ENCODE measurements at regions not wholly inside any gene's neighbourhood (a gene's known extent, or its start where the extent isn't known, plus 50 kb on each side); places are given as distances from the start of the nearest gene placed in this dataset.

DNA sequence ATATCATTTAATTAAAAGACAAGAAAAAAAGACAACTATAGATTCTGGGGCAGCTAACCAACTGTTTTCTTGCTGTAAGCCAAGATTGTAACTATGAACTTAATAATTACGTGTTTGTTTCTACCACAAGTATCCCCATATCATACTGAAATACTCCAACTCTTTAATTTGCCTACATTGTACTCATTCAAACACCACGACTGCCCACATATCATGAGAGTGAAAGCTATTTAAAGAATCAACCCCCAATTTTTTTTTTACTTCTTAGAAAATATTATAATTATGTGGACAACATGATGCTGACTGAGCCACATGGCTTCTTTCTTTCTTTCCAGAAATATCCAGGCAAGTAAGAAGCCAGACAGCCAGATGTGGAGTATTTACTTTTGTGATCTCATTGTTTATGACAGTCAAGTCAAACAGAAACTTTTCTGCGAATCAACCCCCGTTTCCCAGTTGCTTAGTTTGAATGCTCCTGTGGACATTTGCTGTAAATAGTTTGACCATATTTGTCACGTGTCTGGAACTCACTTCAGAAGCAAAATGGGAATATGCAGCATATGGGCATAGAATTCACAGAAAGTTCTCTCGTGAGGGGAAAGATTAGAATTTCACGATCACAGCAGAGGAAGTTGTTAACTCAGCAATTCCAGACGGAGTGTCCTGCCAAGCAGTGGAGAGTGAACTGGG lies 126.8 kb upstream of the PSMD7 start:
- H3K4me3 ChIP-seq (ENCODE audit: extremely low read depth, insufficient read depth, low read length, poor library complexity, severe bottlenecking), result no peak overlapping the region
- H3K9me3 ChIP-seq (ENCODE audit: control insufficient read depth, low read length), result no peaks in the 10 kb centered on the region
- H3K27ac ChIP-seq (ENCODE audit: low read depth, low read length, severe bottlenecking), result no peak overlapping the region
- WGBS, 2 experiments (ENCODE audit: insufficient coverage in 2 of 2), result 83 to 90% methylated on average over 4 to 6 of the region's 8 CpGs
- H3K36me3 ChIP-seq (ENCODE audit: control insufficient read depth, insufficient read depth, low read length), result no peaks in the 10 kb centered on the region
- no peaks in the 10 kb centered on the region for H3K4me1 ChIP-seq (ENCODE audit: control insufficient read depth, insufficient read depth, low read length, poor library complexity, severe bottlenecking)

DNA sequence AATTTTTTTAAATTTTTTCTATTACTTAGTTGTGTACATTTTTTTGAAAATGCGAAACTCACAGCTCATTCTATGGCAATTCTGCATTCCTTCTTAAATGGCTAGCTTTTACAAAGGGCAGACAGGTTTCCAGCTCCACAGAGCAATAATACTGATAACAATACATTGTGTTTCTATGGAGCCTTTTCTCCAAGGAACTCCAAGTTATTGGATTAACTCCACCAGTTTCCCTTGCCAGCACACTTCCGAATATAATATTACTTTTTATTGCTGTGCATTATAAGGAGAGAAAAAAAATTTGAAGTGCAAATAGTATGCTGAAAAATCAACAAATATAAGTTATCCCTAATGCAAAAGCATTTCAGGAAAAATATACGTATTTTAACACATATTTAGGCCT lies 127.5 kb upstream of the PSMD7 start:
- Histone ChIP-seq H3K4me3 (ENCODE audit: extremely low read depth, insufficient read depth, low read length, poor library complexity, severe bottlenecking) (no peak overlapping the region), H3K4me1 (ENCODE audit: control insufficient read depth, insufficient read depth, low read length, poor library complexity, severe bottlenecking) (no peaks in the 10 kb centered on the region), H3K36me3 (ENCODE audit: control insufficient read depth, insufficient read depth, low read length) (no peaks in the 10 kb centered on the region), H3K9me3 (ENCODE audit: control insufficient read depth, low read length) (no peaks in the 10 kb centered on the region), H3K27ac (ENCODE audit: low read depth, low read length, severe bottlenecking) (no peak overlapping the region)
- no CpG with 5 or more reads among the region's 3 CpGs for whole genome bisulfite sequencing, 2 experiments (ENCODE audit: insufficient coverage in 2 of 2)

DNA sequence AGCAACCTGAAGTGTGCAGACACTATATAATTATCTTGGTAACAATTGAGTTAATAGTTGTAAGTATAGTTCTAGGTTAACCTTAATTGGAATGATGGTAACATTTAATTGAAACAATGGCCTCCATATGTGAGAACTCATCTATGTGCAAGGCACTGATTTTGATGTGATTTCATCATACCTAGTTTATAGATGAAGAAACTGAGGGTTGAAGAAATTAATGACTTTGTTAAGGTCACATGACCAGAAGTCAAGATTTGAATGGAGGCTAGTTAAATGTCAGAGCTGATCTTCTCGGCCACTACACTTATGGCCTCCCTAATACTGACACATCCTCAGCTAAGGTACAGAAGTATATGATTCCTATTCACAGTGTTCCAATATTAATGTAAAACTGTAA lies 128.2 kb upstream of the PSMD7 start:
- no peaks in the 10 kb centered on the region for H3K4me1 ChIP-seq (ENCODE audit: control insufficient read depth, insufficient read depth, low read length, poor library complexity, severe bottlenecking)
- H3K9me3 ChIP-seq (ENCODE audit: control insufficient read depth, low read length), result no peaks in the 10 kb centered on the region
- H3K36me3 ChIP-seq (ENCODE audit: control insufficient read depth, insufficient read depth, low read length), result no peaks in the 10 kb centered on the region
- H3K4me3 ChIP-seq (ENCODE audit: extremely low read depth, insufficient read depth, low read length, poor library complexity, severe bottlenecking), result no peak overlapping the region
- H3K27ac ChIP-seq (ENCODE audit: low read depth, low read length, severe bottlenecking), result no peak overlapping the region
- no CpG with 5 or more reads among the region's 1 CpG for WGBS, 2 experiments (ENCODE audit: insufficient coverage in 2 of 2)

DNA sequence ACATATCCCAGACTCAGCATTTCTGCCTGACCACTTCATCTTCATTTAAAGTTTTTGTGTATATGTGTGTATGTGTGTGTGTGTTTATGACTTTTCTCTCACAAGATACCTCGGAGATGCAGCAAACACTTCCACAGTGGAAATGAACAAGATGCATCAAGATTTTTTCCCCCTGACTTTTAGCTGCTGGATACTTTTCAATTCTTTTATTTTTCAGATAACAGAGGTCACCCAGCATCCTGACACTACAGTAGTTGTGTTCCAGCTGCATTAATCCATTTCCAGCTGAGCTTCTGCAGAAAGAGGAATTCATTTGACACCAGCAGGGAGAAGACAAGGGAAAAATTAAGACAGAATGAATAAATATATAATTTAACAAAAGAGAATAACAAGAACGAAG lies 130.2 kb upstream of the PSMD7 start:
- WGBS, 2 experiments (ENCODE audit: insufficient coverage in 2 of 2), result 63% methylated on average over 1 of the region's 2 CpGs; no CpG with 5 or more reads in 1 of the 2 experiments
- Histone ChIP-seq H3K9me3 (ENCODE audit: control insufficient read depth, low read length) (no peaks in the 10 kb centered on the region), H3K36me3 (ENCODE audit: control insufficient read depth, insufficient read depth, low read length) (no peaks in the 10 kb centered on the region), H3K4me3 (ENCODE audit: extremely low read depth, insufficient read depth, low read length, poor library complexity, severe bottlenecking) (no peak overlapping the region), H3K27ac (ENCODE audit: low read depth, low read length, severe bottlenecking) (no peak overlapping the region), H3K4me1 (ENCODE audit: control insufficient read depth, insufficient read depth, low read length, poor library complexity, severe bottlenecking) (no peaks in the 10 kb centered on the region)

DNA sequence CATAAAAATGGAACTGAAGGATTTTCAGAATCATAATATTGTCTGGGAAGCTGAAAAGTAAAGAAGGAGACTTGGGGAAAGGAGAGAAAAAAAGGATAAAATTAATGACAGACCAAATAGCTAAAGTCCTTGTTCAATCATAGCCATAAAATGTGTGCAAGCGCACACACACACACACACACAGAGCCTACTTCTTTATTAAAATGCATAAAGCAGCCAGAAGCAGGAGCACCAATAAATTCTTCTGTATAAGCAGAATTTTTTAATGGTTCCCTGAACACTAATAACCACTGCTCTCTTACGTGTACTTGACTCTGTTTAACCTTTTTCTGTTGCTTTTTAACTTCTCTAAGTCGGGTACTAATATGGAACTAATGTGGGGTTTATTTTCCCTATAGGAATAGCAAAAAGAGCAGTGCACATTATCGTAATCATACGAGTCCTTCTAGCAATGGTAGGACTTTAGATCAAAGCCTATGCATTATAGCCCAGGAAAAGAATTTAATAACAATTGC lies 131.0 kb upstream of the PSMD7 start:
- Histone ChIP-seq H3K4me1 (ENCODE audit: control insufficient read depth, insufficient read depth, low read length, poor library complexity, severe bottlenecking) (no peaks in the 10 kb centered on the region), H3K4me3 (ENCODE audit: extremely low read depth, insufficient read depth, low read length, poor library complexity, severe bottlenecking) (no peak overlapping the region), H3K27ac (ENCODE audit: low read depth, low read length, severe bottlenecking) (no peak overlapping the region), H3K36me3 (ENCODE audit: control insufficient read depth, insufficient read depth, low read length) (no peaks in the 10 kb centered on the region), H3K9me3 (ENCODE audit: control insufficient read depth, low read length) (no peaks in the 10 kb centered on the region)
- WGBS, 2 experiments (ENCODE audit: insufficient coverage in 2 of 2), result 100% methylated on average over 2 of the region's 5 CpGs; no CpG with 5 or more reads in 1 of the 2 experiments

DNA sequence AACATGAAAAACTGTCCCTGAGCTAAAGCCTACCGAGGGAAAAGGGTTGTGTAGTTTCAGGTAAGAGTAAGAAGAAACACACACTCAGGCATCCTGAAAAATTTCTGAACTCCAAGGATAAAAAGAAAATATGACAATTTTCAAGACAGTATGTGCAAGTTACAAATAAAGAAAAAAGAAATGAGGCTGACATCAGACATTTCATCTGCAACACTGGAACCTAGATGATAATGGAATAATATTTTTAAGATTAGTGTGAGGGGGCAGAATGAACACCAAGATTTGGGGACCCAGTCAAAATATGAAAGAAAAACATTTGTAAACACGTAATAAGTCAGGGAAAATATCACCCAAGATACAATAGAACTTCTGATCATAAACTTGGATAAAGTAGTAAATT lies 135.9 kb upstream of the PSMD7 start:
- H3K4me1 ChIP-seq (ENCODE audit: control insufficient read depth, insufficient read depth, low read length, poor library complexity, severe bottlenecking), result no peaks in the 10 kb centered on the region
- no CpG with 5 or more reads among the region's 2 CpGs for WGBS, 2 experiments (ENCODE audit: insufficient coverage in 2 of 2)
- no peaks in the 10 kb centered on the region for H3K36me3 ChIP-seq (ENCODE audit: control insufficient read depth, insufficient read depth, low read length)
- H3K4me3 ChIP-seq (ENCODE audit: extremely low read depth, insufficient read depth, low read length, poor library complexity, severe bottlenecking), result no peak overlapping the region
- H3K27ac ChIP-seq (ENCODE audit: low read depth, low read length, severe bottlenecking), result no peak overlapping the region
- no peaks in the 10 kb centered on the region for H3K9me3 ChIP-seq (ENCODE audit: control insufficient read depth, low read length)

DNA sequence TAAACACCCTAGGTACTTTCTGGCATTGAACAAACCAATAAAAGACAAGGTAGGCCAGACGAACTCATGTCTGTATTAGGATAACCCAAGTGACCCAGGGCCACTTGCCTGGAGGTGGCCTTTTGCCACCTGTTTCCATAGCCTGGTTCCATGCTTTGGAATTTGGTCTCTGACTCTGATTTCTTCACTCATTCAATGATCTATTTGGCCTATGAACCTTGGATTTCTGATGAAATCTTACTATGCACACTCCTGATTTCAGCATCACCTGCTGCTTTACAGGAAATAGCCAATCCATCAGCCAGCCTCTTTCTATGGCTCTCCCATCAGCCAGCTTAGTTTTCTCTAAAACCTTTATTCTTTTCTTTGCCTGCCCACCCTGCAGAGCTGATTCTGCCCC lies 142.8 kb upstream of the PSMD7 start:
- no peaks in the 10 kb centered on the region for H3K9me3 ChIP-seq (ENCODE audit: control insufficient read depth, low read length)
- H3K4me3 ChIP-seq (ENCODE audit: extremely low read depth, insufficient read depth, low read length, poor library complexity, severe bottlenecking), result no peak overlapping the region
- H3K4me1 ChIP-seq (ENCODE audit: control insufficient read depth, insufficient read depth, low read length, poor library complexity, severe bottlenecking), result no peaks in the 10 kb centered on the region
- 50 to 67% methylated on average over 1 of the region's 1 CpG for WGBS, 2 experiments (ENCODE audit: insufficient coverage in 2 of 2)
- H3K27ac ChIP-seq (ENCODE audit: low read depth, low read length, severe bottlenecking), result no peak overlapping the region
- no peaks in the 10 kb centered on the region for H3K36me3 ChIP-seq (ENCODE audit: control insufficient read depth, insufficient read depth, low read length)

DNA sequence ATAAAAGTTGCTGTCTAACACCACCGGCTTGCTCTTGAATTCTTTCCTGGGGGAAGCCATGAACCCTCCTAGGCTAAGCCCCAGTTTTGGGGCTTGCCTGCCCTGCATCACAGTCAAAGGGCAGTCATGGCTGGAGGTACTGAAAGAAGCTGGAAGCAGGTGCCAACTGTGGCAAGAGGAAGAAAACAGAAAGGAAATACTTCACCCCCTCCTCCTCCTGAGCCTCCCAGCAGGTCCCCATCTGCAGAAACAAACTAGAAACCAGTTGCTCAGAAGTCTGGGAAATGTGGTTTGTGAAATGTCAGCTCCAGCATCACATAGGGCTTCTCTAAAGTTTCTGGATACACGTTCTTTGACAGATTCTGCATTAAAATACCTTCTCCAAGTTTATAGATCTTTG lies 150.0 kb upstream of the PSMD7 start:
- Histone ChIP-seq H3K9me3 (ENCODE audit: control insufficient read depth, low read length) (no peaks in the 10 kb centered on the region), H3K36me3 (ENCODE audit: control insufficient read depth, insufficient read depth, low read length) (no peaks in the 10 kb centered on the region), H3K4me3 (ENCODE audit: extremely low read depth, insufficient read depth, low read length, poor library complexity, severe bottlenecking) (no peak overlapping the region), H3K27ac (ENCODE audit: low read depth, low read length, severe bottlenecking) (no peak overlapping the region), H3K4me1 (ENCODE audit: control insufficient read depth, insufficient read depth, low read length, poor library complexity, severe bottlenecking) (no peaks in the 10 kb centered on the region)
- WGBS, 2 experiments (ENCODE audit: insufficient coverage in 2 of 2), result 80 to 86% methylated on average over 1 of the region's 2 CpGs

DNA sequence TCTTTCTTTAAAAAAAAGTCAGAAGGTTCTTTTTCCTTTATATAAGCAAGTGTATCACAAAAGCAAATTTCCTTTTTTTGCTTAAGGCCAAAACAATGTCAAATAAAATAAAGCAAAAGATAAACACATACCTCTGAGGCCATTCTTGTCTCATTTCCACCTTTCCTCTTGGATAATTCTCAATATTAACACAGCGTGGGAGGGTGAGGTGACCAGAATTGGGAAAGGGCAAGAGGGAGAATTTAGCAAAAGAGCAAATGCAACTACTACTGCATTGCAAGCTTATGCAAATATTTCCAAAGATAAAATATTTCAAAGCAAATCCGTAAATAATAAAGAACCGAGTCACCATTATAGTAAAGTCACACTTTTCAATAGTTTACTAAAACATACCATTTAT lies 153.4 kb upstream of the PSMD7 start:
- Histone ChIP-seq H3K4me1 (ENCODE audit: control insufficient read depth, insufficient read depth, low read length, poor library complexity, severe bottlenecking) (no peaks in the 10 kb centered on the region), H3K4me3 (ENCODE audit: extremely low read depth, insufficient read depth, low read length, poor library complexity, severe bottlenecking) (no peak overlapping the region), H3K27ac (ENCODE audit: low read depth, low read length, severe bottlenecking) (no peak overlapping the region), H3K9me3 (ENCODE audit: control insufficient read depth, low read length) (peaks cover 6% of the 10 kb centered on the region), H3K36me3 (ENCODE audit: control insufficient read depth, insufficient read depth, low read length) (no peaks in the 10 kb centered on the region)
- 70 to 83% methylated on average over 2 of the region's 3 CpGs for WGBS, 2 experiments (ENCODE audit: insufficient coverage in 2 of 2)

DNA sequence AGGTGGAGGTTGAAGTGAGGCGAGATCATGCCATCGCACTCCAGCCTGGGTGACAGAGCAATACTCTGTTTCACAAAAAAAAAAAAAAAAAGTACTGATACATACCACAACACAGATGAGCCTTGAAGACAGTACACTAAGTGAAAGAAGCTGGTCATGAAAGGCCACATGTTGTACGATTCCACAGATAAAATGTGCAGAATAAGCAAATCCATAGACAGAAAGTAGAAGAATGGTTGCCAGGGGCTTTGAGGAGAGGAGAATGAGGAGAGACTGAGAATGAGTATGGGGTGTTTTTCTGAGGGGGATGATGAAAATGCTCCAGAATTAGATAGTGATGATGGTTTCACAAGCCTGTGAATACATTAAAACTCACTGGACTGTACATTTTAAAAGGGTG lies 155.6 kb upstream of the PSMD7 start:
- H3K4me3 ChIP-seq (ENCODE audit: extremely low read depth, insufficient read depth, low read length, poor library complexity, severe bottlenecking), result no peak overlapping the region
- WGBS, 2 experiments (ENCODE audit: insufficient coverage in 2 of 2), result 80 to 83% methylated on average over 1 of the region's 3 CpGs

DNA sequence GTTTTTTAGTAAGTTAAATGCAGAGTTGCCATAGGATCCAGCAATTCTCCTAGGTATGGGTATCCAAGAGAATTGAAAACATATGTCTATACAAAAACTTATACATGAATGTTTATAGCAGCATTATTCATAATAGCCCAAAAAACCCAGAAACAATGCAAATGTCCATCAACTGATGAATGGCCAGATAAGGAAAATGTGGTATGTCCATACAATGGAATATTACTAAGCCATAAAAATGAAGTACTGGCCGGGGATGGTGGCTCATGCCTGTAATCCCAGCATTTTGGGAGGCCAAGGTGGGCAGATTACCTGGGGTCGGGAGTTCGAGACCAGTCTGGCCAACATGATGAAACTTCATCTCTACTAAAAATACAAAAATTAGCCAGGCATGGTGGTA lies 156.1 kb upstream of the PSMD7 start:
- WGBS, 2 experiments (ENCODE audit: insufficient coverage in 2 of 2), result 82 to 100% methylated on average over 1 to 3 of the region's 3 CpGs
- H3K4me3 ChIP-seq (ENCODE audit: extremely low read depth, insufficient read depth, low read length, poor library complexity, severe bottlenecking), result no peak overlapping the region
- no peaks in the 10 kb centered on the region for H3K36me3 ChIP-seq (ENCODE audit: control insufficient read depth, insufficient read depth, low read length)
- no peak overlapping the region for H3K27ac ChIP-seq (ENCODE audit: low read depth, low read length, severe bottlenecking)
- H3K9me3 ChIP-seq (ENCODE audit: control insufficient read depth, low read length), result peaks cover 6% of the 10 kb centered on the region
- no peaks in the 10 kb centered on the region for H3K4me1 ChIP-seq (ENCODE audit: control insufficient read depth, insufficient read depth, low read length, poor library complexity, severe bottlenecking)

More for the DNA sequence above, 155.6 kb upstream of the PSMD7 start:
- no peaks in the 10 kb centered on the region for H3K4me1 ChIP-seq (ENCODE audit: control insufficient read depth, insufficient read depth, low read length, poor library complexity, severe bottlenecking)
- no peaks in the 10 kb centered on the region for H3K36me3 ChIP-seq (ENCODE audit: control insufficient read depth, insufficient read depth, low read length)
- no peak overlapping the region for H3K27ac ChIP-seq (ENCODE audit: low read depth, low read length, severe bottlenecking)
- peaks cover 6% of the 10 kb centered on the region for H3K9me3 ChIP-seq (ENCODE audit: control insufficient read depth, low read length)
